HG03159 (cell line): ENCODE measurements at regions not wholly inside any gene's neighbourhood (a gene's known extent, or its start where the extent isn't known, plus 50 kb on each side); places are given as distances from the start of the nearest gene placed in this dataset.
"Not testable (repeated sequence)": the region's sequence is repeated elsewhere in the genome, so short reads cannot be mapped to it uniquely, and the experiment has no call there.

ENCODE experiments used
- ATAC-seq: cut with Tn5 transposase; IDR thresholded peaks from one replicate; pipeline ENCODE4 v1.9.1; 2021; ENCODE audit warnings: mild to moderate bottlenecking, moderate library complexity; ENCODE audit not compliant: unreplicated experiment

DNA sequence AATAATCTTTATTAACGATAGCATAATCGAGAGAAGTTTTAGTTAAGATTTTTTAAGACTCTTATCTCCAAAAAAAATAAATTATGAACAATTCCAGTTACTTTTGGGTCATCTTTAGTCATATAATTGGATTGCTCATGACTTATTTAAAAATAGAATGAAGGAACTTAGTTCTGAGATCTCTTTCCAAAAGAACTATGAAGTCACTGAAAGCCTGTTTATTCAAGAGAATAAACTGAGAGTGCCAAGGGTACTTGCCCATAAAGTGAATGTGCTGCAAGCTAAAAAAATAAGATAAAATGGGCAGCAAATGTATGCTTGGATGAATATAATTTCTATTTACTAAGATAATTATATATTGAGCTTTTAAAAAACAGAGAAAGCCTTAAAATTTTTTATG, 176.5 kb upstream of the PLSCR5 start:
- ATAC-seq: no peak

DNA sequence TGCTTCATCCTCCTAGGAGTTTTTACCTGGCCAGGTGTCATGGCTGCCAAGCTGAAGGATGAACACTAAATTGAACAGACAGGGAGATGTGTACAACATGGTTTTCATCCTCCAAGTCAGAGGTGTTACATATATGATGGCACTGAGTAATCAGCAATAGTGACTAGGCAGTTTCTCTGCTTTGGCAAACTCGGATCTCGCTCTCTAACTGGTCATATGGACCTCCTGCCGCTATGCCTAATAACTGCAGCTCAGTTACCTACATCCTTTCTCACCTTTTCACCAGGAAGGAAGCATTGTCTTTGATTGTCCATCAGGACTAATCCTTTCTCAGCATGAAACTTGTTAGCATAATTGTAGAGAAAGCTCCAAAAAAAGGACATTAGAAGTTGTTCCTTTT, 175.9 kb upstream of the PLSCR5 start:
- no peak for ATAC-seq

DNA sequence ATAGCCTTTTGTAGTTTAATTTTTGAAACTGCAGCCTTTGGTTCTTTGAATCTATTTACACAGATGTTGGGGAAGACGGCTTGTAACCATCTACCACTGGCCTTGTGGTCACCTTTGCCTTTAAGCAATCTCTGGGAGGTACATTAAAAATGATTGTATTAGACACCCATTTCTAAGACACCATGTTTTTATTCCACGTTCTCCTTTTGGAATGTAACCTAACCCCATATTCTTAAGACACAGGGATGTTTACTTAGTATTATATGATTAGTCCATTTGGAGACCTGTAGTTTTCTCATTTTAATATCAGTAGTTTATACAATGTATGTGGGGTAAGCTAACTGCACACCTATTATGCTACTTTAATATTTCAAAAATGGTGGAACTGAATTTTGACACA, 175.1 kb upstream of the PLSCR5 start:
- no peak for ATAC-seq

DNA sequence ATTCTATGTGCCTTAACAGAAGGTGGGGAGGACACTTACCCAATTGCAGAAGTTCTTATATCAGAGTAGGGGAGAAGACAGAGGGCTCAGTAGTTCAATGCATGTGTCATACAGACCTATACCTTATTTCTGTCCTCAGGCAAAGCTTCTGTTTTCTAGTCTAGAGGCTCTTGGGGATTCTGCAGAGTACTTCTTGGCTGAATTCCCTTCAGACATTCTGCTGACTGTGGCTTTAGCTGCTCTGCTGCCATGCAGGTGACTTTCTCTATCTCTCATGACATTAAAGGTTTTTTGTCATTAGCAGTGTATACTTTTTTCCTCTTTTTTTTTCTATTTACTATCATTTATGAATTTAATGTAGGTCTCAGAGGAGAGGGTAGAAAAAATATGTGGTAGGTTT, 172.8 kb upstream of the PLSCR5 start:
- no peak for ATAC-seq

DNA sequence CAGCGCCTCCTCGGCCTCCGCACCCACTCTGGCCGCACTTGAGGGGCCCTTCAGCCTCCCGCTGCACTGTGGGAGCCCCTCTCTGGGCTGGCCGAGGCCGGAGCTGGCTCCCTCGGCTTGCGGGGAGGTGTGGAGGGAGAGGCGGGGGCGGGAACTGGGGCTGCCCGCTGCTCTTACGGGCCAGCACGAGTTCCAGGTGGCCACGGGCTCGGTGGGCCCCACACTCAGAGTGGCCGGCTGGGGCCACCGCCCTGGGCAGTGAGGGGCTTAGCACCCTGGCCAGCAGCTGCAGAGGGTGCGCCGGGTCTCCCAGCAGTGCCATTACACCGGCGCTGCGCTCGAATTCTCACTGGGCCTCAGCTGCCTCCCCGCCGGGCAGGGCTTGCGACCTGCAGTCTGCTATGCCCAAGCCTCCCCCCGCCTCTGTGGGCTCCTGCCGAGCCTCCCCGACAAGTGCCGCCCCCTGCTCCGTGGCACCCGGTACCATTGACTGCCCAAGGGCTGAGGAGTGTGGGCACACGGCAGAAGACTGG, 167.1 kb upstream of the PLSCR5 start:
- no peak for ATAC-seq

DNA sequence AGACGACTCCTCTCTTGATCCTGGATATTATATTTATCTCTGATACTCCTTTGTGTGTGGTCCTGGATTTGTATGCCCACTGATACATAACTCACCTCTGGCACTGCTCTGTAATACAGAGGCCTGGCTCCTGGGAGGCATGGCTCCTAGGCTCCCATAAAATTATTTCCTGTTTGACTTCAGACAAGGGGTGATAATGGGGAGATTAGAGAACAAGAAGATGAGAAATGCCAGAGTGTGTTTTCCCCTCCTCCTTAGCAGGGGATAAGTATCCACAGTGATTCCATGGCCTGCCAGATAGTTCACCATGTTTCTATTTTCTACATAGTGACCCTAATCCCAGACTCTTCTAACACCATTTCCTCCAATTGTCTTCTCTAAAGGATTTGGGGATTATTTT, 165.7 kb upstream of the PLSCR5 start:
- no peak for ATAC-seq

DNA sequence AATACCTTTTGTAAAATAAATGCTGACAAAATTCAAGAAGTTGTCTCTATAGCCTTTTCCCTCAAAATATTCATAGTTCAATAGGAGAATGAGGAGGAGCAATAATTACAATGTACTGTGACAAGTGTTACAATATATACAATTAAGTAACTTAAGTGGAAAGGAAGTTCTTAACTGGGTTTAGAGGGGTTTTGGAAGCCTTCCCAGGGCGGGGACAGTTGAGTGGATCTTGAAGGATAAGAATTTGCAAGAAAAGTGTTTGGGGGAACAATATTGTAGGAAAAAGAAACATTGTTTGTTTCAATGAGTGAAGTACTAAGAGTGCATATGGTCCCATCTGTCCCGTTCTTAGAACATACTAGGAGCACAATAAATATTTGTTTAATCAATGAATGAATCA, 165.2 kb upstream of the PLSCR5 start:
- no peak for ATAC-seq

DNA sequence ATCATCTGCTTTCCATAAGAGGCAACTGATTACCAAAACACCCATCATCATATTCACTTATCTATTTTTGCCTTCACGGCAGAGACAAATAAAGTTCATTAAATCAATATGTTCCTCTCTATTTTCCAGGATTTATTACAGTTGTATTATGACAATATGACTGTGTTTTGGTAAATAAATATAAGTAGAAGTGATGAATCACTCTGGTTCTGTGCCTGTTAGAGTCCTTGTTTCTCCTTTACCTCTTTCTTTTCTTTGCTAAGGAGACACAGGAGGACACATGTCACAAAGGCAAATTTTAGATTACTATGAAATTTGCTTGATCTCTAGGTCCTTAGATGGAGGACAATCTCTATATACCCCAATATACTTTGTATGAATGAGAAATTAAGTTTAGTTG, 152.6 kb upstream of the PLSCR5 start:
- no peak for ATAC-seq

DNA sequence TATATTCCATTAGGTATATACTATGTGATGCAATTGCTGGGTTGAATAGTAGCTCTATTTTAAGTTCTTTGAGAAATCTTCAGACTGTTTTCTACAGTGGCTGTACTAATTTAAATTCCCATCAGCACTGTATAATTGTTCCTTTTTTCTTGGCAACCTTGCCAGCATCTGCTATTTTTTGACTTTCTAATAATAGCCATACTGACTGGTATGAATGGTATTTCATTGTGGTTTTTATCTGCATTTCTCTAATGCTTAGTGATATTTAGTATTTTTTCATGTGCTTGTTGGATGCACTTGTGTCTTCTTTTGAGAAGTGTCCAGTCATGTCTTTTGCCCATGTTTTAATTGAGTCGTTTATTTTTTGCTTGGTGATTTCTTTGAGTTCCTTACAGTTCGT, 145.1 kb upstream of the PLSCR5 start:
- no peak for ATAC-seq

DNA sequence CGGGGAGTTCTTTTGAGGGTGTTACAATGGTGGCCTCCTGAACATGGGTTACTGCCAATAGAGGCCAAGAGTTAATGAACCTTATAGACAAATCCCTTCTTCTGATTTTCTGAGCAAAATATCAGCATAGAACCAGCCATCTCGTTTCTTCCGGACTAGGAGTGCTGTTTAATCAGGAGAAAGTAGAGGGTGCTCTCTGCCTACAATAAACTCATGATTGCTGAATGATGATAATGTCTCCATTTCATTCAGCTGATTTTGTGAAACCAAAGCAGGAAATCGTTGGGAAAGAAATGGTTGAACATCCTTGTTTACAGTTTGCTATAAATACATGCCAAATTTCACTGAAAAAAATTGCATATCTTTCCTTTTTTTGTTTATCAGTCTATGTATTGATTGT, 142.8 kb upstream of the PLSCR5 start:
- ATAC-seq: no peak

DNA sequence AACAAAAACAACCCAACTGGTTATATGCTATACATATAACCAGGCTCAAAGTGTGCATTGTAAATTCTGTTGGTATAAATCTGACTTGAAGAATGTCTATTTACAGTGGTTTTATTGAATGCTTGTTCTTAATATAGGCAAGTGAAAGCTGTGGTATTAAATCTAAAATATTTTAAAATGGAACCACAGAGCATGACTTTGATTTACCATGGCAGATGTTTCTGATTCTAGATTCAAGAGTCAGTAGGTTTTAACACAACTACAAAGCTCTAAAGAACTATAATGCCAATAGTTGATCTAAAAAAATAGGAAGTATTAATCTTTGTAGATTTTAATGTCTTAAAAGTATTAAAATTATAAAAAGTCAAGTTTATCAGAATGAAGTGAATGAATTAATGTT, 141.9 kb upstream of the PLSCR5 start:
- no peak for ATAC-seq

DNA sequence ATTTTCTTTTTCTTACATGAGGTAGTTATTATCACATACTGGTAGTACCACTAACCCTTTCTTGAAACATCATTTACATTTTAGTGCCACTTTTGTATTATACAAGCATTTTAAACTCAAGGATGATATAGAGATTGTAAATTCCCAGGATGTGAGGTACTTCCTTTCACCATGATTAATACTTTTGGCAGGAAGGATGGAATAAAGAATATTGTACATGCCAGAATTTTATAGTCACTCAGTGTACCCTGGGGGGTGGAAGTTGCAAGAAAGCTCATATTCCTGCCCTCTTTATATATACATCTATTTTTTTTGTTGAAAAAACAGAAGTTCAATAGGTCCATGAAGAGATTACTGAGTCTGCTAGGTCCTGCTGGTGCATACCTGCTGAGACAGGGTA, 141.0 kb upstream of the PLSCR5 start:
- no peak for ATAC-seq

DNA sequence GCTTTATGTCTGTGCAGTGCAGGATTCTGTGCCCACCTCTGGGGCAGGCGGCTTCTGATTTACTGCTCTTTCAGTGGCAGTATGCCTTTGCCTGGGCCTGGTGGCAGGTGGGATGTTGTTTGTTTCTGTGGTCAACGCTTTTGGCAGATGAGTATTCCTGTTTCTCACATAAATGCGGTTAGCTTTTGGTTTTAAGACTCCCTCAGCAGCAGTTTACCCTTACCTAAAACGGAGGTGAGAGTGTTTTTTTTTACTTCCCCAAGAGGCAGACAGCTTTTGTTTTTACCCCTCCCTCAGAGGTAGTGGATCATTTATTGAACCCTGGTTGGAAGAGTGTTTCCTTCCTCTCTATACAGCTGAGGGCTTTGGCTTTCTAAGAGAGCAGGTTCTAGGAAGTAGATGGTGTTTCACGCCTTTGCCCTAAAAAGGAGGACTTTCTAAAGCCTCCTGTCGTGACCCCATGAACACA, 134.1 kb upstream of the PLSCR5 start:
- no peak for ATAC-seq

DNA sequence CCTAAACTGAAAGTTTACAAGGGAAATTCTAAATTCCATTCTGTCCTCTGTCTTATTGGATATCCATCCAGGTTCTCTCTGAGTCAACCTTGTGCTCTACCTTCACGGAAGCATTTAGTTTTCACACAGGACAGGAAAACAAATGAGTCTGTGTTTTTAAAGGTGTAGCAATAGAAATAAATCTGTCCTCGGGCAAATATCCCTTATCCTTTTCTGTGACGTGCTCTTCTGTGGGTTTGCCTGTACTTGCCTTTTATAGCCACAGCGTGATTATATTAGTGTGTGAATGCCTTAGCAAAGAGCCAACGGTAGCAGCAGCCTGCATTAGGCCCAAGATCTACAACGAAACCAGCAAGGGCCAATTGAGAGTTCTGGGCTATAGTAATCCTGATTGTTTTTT, 127.2 kb upstream of the PLSCR5 start:
- ATAC-seq: no peak

DNA sequence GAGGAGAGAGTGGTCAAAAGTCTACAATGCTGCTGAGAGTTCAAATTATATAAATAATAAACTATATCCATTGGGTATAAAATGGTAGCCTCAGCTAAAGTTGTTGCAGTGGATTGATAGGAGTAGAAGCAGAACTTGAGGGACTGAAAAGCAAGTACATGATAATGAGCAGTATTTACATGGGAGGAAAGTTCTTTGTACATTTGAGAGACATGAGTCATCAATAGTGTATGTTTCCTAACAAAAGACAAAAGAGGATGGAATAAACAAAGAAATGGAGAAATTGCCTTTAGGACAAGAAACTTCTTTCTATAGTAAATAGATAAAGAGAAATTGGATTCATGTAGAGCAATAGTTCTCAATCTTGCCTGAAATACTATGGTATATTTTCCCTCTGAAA, 110.0 kb upstream of the PLSCR5 start:
- no peak for ATAC-seq

DNA sequence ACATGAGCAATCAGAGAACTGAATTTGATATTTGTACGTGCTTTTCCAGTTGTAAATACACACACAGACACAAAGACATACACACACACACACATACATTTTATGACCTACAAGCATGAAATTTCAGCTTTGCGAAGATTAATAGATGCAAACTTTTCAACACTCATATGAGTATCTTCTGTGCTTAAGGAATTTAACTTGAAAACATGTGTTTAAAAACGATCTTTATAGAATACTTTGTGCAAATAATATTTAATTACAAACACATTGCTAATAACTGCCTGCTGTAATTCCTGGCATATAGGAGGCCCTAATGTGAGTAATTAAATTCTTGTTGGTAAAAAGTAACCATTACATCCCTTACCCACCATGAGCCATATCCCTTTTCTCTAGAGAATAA, 107.7 kb upstream of the PLSCR5 start:
- ATAC-seq: no peak

DNA sequence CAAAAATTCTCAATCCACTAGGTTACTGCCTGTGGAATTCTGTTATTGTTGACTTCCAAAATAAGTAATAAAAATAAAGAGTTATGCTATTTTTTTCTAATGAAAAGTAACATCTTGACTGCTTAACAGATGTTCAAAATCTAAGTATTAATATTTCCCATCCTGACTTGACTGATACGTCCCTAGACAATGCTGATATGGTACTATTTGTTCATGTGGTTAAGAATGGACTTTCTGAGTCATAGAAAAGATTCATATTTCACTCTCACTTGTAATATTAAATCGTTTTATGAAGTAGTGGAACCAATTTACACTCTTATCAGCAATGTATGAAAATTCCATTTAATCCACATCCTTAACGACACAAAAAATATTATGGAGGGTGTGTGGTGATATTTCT, 104.8 kb upstream of the PLSCR5 start:
- ATAC-seq: no peak

DNA sequence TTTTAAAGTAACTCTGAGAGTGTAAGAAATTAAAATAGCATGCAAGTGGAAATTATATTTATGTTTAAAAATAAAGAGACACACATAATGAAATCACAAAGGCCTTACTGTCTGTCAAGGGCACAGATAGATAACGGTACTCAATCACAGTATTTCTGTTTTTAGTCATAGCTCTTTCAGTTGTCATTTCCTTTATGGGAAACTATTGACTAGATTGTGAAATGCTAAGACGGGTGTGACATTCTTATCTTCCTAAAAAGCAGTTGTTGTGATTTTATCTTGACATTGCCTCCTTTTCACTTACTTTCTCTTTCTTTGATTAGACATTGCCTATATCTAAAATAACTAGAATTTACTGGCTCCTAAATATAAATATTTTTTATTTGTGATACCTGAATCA, 100.1 kb upstream of the PLSCR5 start:
- ATAC-seq: peak; percentile 71

DNA sequence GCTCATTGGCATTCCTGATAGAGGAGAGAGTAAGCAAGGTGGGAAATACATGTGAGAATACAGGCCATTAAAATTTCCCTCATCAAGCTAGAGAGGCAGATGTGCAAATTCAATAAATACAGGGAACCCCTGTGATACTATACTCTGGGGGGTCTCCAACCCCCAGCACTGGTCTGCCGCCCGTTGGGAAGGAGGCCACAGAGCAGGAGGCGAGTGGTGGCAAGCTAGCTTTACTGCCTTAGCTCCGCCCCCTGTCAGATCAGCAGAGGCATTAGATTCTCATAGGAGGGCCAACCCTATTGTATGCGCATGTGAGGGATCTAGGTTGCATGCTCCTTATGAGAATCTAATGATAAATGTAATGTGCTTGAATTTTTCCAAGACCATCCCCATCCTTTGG, 97.1 kb upstream of the PLSCR5 start:
- no peak for ATAC-seq

DNA sequence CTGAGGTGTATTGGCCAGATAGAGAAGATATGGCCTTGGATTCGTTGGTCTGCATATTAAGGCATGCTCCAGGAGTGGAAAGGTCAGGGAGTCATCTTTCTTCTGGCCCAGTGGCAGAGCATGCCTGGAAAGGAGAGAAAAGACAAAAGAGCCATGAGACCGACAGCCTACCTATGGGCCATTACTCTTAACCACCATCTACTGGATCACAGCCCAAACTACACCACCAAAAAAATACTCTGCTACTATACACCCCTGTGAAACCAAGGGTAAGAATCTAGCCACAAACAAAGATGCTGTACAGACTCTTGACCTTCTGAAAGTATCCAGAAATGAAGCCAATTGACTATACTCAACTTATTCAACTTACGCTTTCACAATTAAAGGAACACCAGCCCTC, 96.1 kb upstream of the PLSCR5 start:
- no peak for ATAC-seq

DNA sequence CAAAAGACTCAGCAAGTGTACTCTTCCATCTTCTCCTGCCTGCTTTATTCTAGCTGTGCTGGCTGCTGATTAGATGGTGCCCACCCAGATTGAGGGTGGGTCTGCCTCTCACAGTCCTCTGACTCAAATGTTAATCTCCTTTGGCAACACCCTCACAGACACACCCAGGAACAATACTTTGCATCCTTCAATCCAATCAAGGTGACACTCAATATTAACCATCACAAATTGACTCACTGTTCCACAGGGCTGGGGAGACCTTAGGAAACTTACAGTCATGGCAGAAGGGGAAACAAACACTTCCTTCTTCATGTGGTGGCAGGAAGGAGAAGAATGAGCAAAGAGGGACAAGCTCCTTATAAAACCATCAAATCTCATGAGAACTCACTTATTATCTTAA, 94.9 kb upstream of the PLSCR5 start:
- not testable (repeated sequence) for ATAC-seq

DNA sequence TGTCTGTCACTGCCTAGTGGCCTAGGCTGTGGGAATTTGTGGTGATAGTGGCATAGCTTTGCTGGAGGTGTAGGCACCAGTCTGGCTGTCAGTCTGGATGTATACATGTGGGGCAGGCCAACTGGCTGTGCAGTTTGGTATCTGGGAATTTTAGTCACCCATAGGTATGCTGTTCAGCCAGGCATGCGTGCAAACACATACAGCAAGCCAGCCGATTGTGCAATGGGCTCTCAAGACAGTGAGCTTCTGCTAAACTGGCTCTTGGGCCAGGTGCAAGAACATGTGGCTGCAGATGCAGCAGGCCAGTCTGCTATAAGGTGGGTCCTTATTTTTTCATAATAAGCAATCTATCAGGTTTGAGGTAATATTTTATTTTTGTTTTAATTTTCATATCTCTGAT, 87.1 kb upstream of the PLSCR5 start:
- no peak for ATAC-seq

DNA sequence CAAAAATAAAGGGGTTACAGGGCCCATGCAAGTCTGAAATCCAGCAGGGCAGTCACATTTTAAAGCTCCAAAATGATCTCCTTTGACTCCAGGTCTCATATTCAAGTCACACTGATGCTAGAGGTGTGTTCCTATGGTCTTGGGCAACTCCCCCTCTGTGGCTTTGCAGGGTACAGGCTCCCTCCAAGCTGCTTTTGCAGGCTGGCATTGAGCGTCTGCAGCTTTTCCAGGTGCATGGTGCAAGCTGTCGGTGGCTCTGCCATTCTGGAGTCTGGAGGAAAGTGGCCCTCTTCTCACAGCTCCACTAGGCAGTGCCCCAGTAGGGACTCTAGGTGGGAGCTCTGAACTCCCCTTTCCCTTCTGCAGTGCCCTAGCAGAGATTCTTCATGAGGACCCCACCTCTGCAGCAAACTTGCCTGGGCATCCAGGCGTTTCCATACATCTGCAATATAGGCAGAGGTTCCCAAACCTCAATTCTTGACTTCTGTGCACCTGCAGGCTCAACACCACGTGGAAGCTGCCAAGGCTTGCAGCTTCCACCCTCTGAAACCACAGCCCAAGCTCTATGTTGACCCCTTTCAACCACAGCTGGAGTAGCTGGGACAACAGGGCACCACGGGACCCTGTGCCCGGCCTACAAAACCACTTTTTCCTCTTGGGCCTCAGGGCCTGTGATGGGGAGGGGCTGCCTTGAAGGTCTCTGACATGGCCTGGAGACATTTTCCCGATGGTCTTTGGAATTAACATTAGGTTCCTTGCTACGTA, 80.1 kb upstream of the PLSCR5 start:
- no peak for ATAC-seq
